HepG2 (cell line): ENCODE measurements at regions not wholly inside any gene's neighbourhood (a gene's known extent, or its start where the extent isn't known, plus 50 kb on each side); places are given as distances from the start of the nearest gene placed in this dataset.

Source experiments
- ATF2 ChIP-seq: sonication (generic); formaldehyde crosslinking; IDR thresholded peaks from 2 replicates; pipeline ENCODE4 v1.4.0; 2020; ENCODE audit warnings: missing genetic modification reagents
- ATF7-NPFF ChIP-seq: sonication (generic); formaldehyde crosslinking; IDR thresholded peaks from 2 replicates; pipeline ENCODE4 v1.8.1; 2023; ENCODE audit warnings: mild to moderate bottlenecking, low read depth, missing genetic modification reagents, moderate library complexity
- CC2D1A ChIP-seq: sonication (generic); formaldehyde crosslinking; IDR thresholded peaks from 2 replicates; pipeline ENCODE4 v1.8.1; 2023; ENCODE audit warnings: mild to moderate bottlenecking, missing genetic modification reagents
- EHMT2 ChIP-seq: fragments of 200-600 bp; sonication (generic); IDR thresholded peaks from 2 replicates; pipeline ENCODE4 v1.7.0; 2017; ENCODE audit warnings: antibody characterized with exemption, low read depth, low read length, borderline replicate concordance
- FOXP4 ChIP-seq: sonication (generic); formaldehyde crosslinking; IDR thresholded peaks from 2 replicates; pipeline ENCODE4 v1.4.0; 2020; ENCODE audit warnings: missing genetic modification reagents
- GZF1 ChIP-seq: sonication (generic); formaldehyde crosslinking; IDR thresholded peaks from 2 replicates; pipeline ENCODE4 v1.5.1; 2020; ENCODE audit warnings: mild to moderate bottlenecking, missing genetic modification reagents
- HNRNPUL1 ChIP-seq: fragments of 200-400 bp; formaldehyde crosslinking; IDR thresholded peaks from 2 replicates; pipeline ENCODE4 v1.6.1; 2017; ENCODE audit warnings: low read depth, mild to moderate bottlenecking, low read length, moderate library complexity
- HOMEZ ChIP-seq: IDR thresholded peaks from 2 replicates; pipeline ENCODE4 v1.6.1; 2016; ENCODE audit warnings: low read depth
- MED1 ChIP-seq: sonication (generic); formaldehyde crosslinking; IDR thresholded peaks from 2 replicates; pipeline ENCODE4 v1.4.0; 2020; ENCODE audit warnings: missing genetic modification reagents
- RAD51 ChIP-seq: fragments of 450-650 bp; IDR thresholded peaks from 2 replicates; pipeline ENCODE4 v1.6.1; 2016; ENCODE audit warnings: borderline replicate concordance
- ZNF275 ChIP-seq: sonication (generic); formaldehyde crosslinking; IDR thresholded peaks from 2 replicates; pipeline ENCODE4 v1.8.0; 2022; ENCODE audit warnings: missing genetic modification reagents, mild to moderate bottlenecking, inconsistent platforms, borderline replicate concordance
- ZNF484 ChIP-seq: sonication (generic); formaldehyde crosslinking; IDR thresholded peaks from 2 replicates; pipeline ENCODE4 v1.5.1; 2020; ENCODE audit warnings: mild to moderate bottlenecking, low read depth, missing genetic modification reagents, borderline replicate concordance
- ZNF614 ChIP-seq: IDR thresholded peaks from 2 replicates; pipeline ENCODE4 v1.6.1; 2018; ENCODE audit warnings: missing biosample characterization, missing genetic modification reagents, inconsistent platforms, borderline replicate concordance
- ZNF644 ChIP-seq: IDR thresholded peaks from 2 replicates; pipeline ENCODE4 v1.6.1; 2016; ENCODE audit warnings: low read depth
- ZSCAN21 ChIP-seq: sonication (generic); formaldehyde crosslinking; IDR thresholded peaks from 2 replicates; pipeline ENCODE4 v1.8.0; 2022; ENCODE audit warnings: mild to moderate bottlenecking, missing genetic modification reagents, moderate library complexity, borderline replicate concordance
- TF ChIP-seq, protein P1 (sequence below): IDR thresholded peaks from 2 replicates; pipeline ENCODE4 v1.4.0; 2020; ENCODE audit warnings: mild to moderate bottlenecking, missing genetic modification reagents

DNA sequence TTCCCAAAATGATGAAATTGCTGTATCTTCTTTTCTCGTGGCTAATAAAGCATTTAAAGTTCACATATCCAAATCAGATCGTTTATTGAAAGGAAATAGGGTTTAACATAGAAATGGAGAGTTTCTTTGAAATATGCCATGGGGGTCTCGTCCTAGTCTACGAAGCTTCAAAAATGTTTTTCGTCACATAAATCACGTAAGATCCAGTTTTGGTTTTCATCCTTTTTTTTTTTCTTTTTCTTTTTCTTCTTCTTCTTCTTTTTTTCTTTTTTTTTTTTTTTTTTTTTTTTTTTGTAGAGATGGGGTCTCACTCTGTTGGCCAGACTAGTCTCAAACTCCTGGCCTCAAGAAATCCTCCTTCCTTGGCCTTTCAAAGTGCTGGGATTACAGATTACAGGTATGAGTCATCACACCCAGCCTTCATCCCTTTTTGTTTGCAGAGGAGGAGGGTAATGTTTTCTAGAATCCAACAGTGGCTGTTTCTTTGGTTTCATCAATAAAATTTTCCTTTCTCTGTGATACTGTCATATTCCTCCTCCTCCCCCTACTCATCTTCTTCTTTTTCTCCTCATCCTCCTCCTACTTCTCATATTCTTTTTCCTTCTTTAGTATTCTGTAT is 94.7 kb upstream of the LOC128125822 start (continued):
- TF ChIP-seq, protein P1, sequence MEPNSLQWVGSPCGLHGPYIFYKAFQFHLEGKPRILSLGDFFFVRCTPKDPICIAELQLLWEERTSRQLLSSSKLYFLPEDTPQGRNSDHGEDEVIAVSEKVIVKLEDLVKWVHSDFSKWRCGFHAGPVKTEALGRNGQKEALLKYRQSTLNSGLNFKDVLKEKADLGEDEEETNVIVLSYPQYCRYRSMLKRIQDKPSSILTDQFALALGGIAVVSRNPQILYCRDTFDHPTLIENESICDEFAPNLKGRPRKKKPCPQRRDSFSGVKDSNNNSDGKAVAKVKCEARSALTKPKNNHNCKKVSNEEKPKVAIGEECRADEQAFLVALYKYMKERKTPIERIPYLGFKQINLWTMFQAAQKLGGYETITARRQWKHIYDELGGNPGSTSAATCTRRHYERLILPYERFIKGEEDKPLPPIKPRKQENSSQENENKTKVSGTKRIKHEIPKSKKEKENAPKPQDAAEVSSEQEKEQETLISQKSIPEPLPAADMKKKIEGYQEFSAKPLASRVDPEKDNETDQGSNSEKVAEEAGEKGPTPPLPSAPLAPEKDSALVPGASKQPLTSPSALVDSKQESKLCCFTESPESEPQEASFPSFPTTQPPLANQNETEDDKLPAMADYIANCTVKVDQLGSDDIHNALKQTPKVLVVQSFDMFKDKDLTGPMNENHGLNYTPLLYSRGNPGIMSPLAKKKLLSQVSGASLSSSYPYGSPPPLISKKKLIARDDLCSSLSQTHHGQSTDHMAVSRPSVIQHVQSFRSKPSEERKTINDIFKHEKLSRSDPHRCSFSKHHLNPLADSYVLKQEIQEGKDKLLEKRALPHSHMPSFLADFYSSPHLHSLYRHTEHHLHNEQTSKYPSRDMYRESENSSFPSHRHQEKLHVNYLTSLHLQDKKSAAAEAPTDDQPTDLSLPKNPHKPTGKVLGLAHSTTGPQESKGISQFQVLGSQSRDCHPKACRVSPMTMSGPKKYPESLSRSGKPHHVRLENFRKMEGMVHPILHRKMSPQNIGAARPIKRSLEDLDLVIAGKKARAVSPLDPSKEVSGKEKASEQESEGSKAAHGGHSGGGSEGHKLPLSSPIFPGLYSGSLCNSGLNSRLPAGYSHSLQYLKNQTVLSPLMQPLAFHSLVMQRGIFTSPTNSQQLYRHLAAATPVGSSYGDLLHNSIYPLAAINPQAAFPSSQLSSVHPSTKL = peak; percentile 54
- TF ChIP-seq ZNF484 (CRISPR knock-in tag) (no peak), ZSCAN21 (no peak), ZNF644 (CRISPR knock-in tag) (0 out of 2 replicates have a peak, but pooled peaks have one; percentile 42), ZNF275 (no peak), HNRNPUL1 (peak; percentile 75), CC2D1A (no peak), ZNF614 (CRISPR knock-in tag) (no peak), MED1 (CRISPR knock-in tag) (no peak), FOXP4 (CRISPR knock-in tag) (no peak), HOMEZ (CRISPR knock-in tag) (peak; percentile 72; the same call in 1 of the 2 replicates), EHMT2 (no peak), GZF1 (CRISPR knock-in tag) (no peak), ATF2 (CRISPR knock-in tag) (no peak), RAD51 (no peak), ATF7-NPFF (CRISPR knock-in tag) (no peak)
